Activated CD4-positive, alpha-beta T cell treated with anti-CD3 and anti-CD28 coated beads, Interleukin-2, amount 50 U/mL, for 4 hours (primary cell): ENCODE measurements at regions not wholly inside any gene's neighbourhood (a gene's known extent, or its start where the extent isn't known, plus 50 kb on each side); places are given as distances from the start of the nearest gene placed in this dataset.
"Not testable (repeated sequence)": the region's sequence is repeated elsewhere in the genome, so short reads cannot be mapped to it uniquely, and the experiment has no call there.

Experiments used
- DNase-seq, 2 experiments: peaks; one replicate each; pipeline ENCODE4 v3.0.0-alpha.2; 2020

- DNase-seq: no peak
These were observed 411.2 kb upstream of the TBL1XR1 start for GRCh38 chr3:177608443-177608842.

DNA sequence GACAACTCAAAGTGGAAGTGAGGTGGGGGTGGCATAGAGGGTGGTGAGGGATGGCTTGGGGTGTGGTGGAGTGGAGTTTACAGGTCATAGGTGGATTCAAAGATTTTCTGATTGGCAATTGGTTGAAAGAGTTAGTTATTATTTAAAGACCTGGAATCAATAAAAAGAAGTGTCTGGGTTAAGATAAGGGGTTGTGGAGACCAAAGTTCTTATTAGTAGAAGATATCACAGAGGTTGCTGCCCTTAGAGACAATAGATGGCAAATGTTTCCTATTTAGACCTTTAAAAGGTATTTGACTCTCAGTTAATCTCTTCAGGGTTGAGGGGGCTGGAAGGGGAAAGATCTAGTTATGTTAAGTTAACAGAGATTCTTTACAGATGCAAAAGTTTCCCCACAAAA is 412.3 kb upstream of the TBL1XR1 start:
- DNase-seq: no peak

- DNase-seq: no peak
These were observed 413.0 kb upstream of the TBL1XR1 start for GRCh38 chr3:177610262-177610661.

DNA sequence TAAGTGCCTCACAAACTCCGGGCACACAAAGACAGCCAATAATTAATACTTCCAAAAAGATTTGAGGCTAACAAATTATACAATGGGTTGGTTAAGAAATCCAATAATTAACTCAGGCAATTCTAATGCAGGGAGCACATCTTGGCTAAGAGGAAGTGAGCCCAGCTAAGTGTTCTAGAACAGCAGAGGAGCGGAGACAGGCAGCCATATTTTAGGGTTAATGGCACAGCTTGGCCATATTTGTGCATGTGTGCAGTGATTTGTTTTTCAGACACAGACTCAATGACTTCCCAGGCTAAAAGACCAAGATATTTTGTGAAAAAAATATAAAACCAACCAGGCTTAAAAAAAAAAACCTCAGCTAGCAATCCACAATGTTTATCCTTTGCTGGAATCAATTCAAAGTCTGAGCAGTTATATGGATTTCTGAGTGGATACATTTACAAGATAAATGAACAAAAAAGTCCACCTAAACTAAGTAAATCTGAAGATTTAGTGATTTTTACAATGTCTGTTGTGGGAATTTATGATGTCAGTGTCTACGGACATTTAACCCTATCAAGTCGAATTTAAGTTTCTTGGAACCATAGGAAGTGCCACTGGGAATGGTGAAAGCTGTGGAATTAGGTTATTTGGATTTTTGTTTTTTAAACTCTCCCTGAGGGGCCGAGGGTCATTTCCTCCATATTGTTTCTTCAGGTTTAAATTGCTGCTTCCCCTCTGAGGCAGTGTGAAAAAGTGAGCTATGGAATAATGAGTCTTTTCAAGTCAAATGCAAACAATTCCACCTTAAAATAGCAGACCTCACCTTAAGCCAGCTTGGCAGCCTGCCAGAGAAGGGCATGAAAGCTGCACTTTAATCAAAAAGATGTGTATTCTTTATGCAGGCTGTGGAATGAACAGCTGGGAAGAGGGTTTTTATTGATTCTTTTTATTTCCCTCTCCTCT is 413.7 kb upstream of the TBL1XR1 start:
- no peak for DNase-seq

GRCh38 chr3:177611752-177612334 is 414.6 kb upstream of the TBL1XR1 start:
- DNase-seq: no peak

GRCh38 chr3:177613901-177614300 is 416.6 kb upstream of the TBL1XR1 start:
- no peak for DNase-seq

- no peak for DNase-seq
These were observed 417.7 kb upstream of the TBL1XR1 start for GRCh38 chr3:177615015-177615414.

DNA sequence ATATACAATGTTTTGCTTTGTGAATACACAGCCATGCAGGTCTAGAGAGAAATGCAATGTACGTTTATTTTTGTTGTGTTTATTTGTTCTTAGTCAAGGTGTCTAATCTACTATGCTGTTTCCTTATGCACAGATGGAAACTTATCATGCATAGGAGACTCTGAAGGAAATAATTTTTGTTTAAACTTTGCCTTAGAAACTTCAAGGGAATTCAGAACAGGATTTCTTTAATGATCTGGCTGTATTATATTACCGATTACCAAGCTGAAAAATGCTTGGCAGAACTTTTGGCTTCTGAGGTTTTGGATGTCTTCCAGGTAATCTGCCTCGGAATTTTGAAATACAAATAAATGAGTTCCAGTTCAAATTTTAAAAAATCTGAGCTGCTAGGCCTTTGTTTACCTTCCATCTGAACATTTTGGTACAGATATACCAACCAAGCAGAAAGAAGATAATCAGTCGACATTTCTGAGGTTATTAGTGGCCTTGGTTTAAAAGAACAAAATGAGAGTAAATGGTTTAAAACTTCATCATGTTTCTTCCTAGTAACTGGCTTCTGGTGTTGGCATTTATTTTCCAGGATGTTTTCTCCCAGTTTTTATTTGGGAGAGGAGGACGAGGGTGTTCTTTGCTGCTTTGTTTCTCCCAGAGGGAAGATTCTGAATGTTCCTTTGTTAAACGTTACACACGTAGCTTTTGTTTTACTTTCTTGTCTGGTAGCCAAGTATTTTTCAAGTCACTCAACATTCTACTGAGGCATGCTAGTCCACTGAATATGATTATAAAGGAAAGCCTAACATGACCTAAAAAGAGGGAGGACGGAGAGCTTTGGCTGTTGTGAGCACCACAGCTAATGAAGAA is 421.8 kb upstream of the TBL1XR1 start:
- no peak for DNase-seq

- no peak for DNase-seq
These were observed 422.8 kb upstream of the TBL1XR1 start for GRCh38 chr3:177620073-177620472.

- DNase-seq: no peak
These were observed 425.2 kb upstream of the TBL1XR1 start for GRCh38 chr3:177622520-177622919.

DNA sequence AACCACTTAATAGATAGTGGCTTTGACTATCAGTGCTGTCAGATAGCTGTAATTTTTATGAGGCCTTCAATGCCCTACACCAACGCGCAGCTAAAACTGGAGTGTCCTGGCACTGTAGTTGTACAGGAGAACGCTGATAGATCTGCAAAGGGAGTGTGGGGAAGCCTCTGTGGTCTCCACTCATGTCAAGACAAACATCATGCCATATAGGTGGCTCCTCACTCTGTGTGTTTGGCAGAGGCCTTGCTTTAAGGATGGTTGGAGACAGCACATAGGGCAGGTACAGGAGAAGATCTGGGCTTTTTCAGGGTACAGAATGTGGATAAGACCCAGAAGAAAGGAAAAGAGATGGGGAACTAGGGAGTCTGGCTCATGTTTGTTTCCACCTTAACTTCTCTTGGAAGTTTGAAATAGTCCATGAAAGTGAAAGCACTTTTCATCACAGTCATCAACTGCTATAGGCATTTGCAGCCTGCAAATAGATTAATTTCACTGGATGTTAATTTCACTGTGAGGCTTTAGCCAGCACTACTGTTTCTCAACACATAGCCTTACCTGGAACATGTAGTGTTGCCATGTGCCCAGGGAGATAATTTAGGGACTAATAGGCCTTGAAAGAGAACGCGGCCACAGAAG is 425.8 kb upstream of the TBL1XR1 start:
- DNase-seq: no peak

- no peak for DNase-seq
These were observed 427.5 kb upstream of the TBL1XR1 start for GRCh38 chr3:177624528-177625495.

DNA sequence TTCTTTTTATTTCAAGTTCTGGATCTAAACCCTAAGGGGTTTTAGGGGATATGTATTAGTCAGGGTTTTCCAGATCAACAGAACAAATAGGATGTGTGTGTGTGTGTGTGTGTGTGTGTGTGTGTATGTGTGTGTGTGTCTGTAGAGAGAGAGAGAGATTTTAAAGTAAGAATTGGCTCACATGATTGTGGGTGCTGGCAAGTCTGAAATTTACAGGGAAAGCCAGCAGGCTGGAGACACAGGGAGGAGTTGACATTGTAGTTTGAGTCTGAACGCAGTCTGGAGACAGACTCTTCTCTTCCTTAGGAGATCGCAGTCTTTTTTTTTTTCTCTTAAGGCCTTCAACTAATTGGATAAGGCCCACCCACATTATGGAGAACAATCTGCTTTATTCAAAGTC is 428.8 kb upstream of the TBL1XR1 start:
- DNase-seq: no peak

DNA sequence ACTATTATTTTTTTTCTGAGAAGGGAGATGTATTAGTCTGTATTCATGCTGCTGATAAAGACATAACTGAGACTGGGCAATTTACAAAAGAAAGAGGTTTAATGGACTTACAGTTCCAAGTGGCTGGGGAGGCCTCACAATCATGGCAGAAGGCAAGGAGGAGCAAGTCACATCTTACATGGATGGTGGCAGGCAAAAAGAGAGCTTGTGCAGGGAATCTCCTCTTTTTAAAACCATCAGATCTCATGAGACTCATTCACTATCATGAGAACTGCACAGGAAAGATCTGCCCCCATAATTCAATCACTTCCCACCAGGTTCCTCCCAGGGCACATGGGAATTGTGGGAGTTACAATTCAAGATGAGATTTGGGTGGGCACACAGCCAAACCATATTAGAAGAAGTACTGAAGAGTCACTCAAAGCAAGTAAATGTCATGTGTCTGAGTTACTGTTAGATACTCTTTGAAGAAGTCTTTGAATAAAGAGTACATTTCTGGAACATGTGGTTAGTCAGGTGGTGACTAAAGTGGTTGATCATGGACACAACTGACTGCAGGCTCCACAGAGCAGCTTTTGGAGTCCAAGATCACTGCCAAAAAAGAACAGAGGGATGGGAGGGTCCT is 430.9 kb upstream of the TBL1XR1 start:
- DNase-seq: not testable (repeated sequence)

DNA sequence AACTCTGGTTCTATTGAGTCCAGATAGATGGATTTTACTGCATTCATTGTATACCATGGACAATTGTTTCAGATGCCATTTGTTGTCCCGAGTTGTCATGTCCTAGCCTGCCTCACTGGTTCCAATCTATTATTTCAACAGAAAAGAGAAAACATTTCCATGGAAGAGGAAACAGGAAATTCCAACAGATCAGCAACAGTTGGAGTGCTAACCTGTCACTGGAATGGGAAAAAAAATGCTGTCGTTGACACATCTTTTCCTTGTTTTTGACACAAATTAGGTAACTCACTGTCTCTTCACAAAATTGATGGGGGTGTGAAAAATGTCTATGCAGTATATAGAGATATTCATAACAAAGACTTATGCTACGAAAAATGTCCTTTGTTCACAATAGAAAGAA is 432.0 kb upstream of the TBL1XR1 start:
- no peak for DNase-seq

DNA sequence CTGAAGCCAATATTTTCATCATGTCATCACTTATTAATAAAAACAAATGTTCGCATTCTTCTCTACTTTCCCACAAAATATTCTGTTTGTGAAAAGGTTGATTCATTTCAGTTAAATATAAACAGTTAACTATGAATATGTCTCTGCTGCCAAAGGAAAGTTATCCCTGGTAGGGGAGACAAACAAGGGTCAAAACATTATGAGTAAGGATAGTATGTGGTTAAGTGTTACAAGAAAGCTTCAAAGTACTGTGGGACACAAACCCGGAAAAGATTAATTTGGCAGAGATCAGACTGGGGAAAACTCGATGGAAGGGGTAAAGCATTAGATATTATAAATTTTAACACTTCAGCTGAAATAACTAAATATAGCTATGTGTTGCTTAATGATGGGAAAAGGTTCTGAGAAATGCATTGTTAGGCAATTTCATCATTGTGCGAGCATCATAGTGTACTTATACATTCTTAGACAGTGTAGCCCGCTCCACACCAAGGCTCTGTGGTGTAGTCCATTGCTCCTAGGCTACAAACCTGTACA is 436.5 kb upstream of the TBL1XR1 start:
- no peak for DNase-seq

GRCh38 chr3:177635601-177636106 is 438.4 kb upstream of the TBL1XR1 start:
- not testable (repeated sequence) for DNase-seq

GRCh38 chr3:177640319-177640965 is 443.2 kb upstream of the TBL1XR1 start:
- no peak for DNase-seq

- no peak for DNase-seq
These were observed 443.9 kb upstream of the TBL1XR1 start for GRCh38 chr3:177641206-177641605.
